SK-N-MC (cell line): ENCODE measurements at regions not wholly inside any gene's neighbourhood (a gene's known extent, or its start where the extent isn't known, plus 50 kb on each side); places are given as distances from the start of the nearest gene placed in this dataset.

Source experiments
- EZH2 ChIP-seq: fragments of 200-600 bp; sonication (generic); IDR thresholded peaks from one replicate; pipeline ENCODE4 v1.6.1; 2017; ENCODE audit warnings: antibody characterized with exemption
- POLR2AphosphoS5 ChIP-seq: IDR thresholded peaks from 2 replicates; pipeline ENCODE4 v1.6.1; 2012; ENCODE audit warnings: mild to moderate bottlenecking, low read depth, low read length, borderline replicate concordance

DNA sequence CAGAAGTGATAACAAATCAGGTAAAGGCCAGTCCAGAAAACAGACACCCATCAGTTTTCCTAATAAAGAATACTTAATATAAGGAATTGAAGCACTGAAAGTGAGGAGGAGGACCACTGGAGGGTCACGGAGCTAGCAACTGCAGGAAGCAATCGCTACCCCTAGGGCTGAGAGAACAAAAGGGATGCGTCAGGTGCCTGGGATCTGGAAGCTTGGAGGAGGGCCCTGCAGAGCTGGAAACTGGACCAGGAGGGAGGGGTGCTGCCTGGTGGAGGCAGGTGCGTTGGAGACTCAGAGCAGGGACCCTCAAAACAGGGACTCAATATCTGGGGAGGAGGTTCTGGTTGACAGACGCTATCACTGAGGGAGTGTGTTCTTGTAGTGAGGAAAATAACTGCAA lies 308.1 kb upstream of the RASGRP1 start:
- no peak for TF ChIP-seq EZH2
- TF ChIP-seq POLR2AphosphoS5: no peak
